SHP77 treated with DMSO at 0.1 percent for 48 hours (cell line): ENCODE measurements at regions not wholly inside any gene's neighbourhood (a gene's known extent, or its start where the extent isn't known, plus 50 kb on each side); places are given as distances from the start of the nearest gene placed in this dataset.

Experiments
- DNase-seq: peaks from one replicate; lab custom pipeline; 2025; lab: John Stamatoyannopoulos, UW

GRCh38 chr3:43783987-43784639 is 93.4 kb downstream of the ABHD5 start:
- no peak for DNase-seq

DNA sequence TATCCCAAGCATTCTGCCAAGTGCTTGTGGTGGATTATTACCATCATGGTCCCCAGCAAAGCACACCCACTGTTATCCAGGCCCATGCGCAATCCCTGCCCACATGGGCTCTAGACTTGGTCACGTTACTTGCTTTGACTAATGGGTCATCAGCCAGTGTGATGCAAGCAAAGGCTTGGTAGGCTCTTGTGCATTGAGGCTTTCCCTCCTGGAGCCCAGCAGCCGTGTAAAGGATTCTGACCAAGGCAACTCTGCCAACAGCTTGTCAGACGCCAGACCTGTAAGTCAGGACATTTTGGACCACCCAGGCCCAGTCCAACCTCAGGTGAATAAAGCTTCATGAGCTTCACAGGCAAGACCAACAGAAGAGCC is 93.9 kb downstream of the ABHD5 start:
- no peak for DNase-seq

DNA sequence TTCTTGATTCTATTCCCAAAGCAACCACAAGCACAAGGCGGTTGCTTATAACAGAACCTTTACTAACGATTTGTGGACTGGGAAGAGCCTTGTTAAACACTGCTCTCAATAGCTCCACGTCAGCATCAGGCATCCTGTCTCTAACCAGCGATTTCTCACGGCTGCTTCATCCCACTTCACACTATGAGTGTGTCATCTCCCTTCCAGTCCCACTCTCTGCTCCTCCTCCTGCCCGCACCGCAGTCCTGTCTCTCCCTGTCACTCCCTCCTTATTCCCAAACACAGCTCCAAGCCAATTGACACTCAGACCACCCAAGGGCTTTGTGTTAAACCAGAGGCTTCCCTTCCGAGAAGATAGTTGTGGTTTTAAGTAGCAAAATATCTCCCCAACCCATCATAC is 94.8 kb downstream of the ABHD5 start:
- DNase-seq: no peak

DNA sequence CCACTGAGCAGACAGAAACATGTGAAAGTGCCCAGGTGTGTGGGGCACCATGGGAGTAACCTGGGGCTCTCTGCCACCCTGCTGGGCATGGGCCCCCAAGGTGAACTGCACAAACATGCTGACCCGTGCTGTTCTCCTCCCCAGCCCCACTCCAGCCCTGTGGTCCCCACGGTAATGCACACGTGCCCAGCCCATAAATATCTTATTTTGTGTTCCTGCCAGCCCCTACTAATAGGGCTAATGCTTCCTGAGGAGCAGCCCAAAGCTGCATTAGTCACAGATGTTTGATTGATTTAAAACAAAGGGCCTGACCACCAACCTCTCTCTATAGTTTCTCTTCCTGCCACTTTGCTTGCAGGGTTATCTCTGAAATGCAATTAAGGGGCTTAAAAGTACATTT is 95.4 kb downstream of the ABHD5 start:
- no peak for DNase-seq

DNA sequence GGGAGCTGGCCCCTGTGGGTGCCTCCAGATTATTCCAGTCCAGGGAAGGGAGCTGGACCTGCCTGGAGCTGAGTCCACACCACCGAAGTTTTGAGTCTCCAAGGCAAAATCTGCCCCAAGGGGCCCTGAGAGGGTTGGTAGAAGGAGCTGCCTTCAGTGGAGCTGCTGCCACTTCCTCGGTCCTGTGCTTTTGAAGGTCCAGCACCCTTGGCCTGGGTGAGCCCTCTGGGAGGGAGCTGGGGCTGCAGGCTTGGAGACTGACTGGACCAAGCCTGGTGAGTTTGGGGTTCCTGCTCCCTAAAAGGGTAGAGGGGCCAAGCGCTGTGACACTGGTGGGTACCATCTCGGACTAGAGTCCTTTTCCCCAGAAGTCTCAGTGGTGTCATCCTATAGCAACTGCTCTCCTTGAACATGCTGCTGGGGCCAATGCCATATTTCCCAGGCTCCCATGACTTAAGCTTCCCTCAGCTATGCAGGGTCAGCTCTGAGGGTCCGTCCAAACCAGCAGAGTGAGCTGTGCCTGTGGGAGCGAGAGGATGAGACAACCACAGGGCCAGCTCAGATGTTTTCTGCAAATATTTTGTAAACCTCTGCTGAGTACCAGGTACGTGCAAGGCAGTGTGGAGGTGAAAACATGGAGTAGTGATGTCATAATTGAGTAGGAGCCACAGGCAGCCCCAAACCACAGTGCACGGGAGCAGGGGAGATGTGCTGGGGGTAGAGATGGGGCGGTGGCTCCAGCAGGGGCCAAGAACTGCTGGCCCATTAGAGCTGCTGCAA is 96.0 kb downstream of the ABHD5 start:
- DNase-seq: no peak

- DNase-seq: no peak
Measured at GRCh38 chr3:43787330-43787729, 96.6 kb downstream of the ABHD5 start.

DNA sequence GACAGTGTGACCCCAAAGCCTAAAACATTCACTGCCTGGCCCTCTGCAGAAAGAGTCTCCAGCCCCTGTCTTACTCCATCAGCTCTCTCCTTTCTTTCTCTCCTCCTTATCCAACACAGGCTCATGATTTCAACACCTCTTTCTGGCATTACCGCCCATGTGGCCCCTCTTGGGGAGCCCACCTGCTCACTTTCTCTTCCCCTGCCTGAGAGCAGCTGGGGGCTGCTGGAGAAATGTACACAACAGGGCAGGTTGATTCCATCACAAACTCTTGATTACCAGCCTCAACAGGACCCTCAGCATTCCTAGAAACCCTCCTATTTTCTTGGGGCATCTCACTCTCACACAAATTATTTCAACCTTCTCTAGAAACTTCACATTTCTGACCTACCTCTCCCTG is 98.3 kb downstream of the ABHD5 start:
- DNase-seq: no peak

DNA sequence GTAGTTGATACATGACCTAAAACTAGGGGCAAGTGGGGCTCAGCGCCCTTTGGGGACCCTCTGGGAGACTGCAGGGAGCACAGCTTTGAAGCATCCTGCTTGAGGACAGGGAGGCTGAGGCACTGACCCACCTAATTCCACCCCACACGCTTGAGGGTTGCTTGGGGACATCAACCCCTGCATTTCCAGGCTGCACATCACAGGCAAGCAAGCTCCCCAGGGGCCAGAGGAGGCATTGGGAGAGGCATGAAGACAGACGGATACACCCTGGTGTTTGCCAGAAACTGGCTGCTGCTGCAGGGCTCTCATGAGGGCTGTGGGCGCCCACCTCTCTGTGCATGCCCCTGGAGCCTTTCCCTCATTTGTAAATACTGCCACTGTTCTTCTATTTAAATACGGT is 99.3 kb downstream of the ABHD5 start:
- DNase-seq: no peak

DNA sequence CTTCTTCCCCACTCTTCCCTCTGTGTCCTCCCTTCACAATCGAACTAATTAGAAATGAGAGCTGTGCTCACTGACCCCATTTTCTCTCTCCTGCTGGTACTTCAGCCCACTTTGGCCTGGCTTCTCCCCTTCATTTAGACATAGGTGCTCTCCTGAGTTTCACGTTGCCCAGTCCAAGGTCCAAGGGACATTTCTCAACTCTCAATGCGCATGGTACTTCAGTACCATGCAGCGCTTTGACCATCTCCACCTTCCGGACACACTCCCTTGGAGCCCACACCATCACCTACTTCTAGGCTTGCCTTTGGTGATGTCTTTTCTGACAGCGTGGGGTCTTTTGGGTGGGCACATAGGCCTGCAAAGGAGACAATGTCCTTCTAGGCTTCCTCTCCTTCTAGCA is 99.7 kb downstream of the ABHD5 start:
- DNase-seq: no peak

GRCh38 chr3:43791246-43791645 is 100.5 kb downstream of the ABHD5 start:
- DNase-seq: no peak

DNA sequence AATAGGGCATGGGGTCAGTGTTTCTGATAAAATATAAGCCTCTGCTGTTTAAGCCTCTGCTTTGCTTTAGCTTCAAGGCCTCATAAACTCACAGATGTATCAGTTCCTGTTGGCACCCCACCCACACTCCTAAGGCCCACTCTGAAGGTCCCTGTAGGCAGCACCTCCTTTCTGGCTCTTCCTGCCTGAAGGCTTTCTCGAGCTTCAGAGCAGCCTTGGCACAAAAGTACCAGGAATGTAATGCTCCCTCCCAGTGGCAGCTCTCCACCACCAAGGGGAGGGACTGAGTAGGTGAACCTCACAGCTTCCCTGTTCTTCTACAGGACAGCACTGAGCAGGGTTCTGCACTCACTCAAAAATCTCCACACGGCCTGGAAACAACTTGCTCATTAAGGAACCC is 102.2 kb downstream of the ABHD5 start:
- no peak for DNase-seq

DNA sequence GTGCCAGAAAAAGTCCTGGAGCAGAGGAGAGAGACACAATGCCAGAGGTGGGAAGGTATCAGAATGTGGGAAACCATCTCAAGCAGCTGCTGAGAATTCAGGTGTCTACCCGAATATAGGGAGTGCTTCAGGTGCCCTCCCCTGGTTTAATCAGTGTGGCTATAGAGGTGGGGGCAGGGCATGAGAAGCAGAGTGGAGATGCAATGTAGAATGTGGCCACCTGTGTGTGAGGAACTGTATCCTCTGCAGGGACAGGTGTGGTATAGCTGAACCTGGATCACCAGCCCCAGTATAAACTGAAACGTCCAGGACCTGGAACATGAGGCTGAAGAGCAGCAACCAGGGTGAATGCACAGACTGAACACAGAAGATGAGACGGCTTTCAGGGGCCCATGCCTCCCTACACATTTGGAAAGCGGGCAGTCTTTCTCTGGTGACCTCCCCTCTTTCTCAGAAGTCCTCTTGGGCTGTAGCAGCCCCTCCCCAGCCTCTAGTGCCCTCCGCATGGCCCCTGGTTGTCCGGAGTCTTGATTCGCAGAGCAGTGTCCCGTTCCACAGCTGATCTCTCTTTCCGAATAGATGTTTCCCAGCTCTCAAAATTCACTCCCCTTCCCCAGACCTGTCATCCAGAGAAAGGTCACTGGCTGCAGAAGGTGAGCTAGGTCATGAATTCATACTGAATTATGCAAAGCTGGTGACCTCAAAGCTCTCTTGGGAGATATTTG is 103.1 kb downstream of the ABHD5 start:
- no peak for DNase-seq

- no peak for DNase-seq
Measured at GRCh38 chr3:43794776-43795175, 104.0 kb downstream of the ABHD5 start.

GRCh38 chr3:43795491-43795890 is 104.8 kb downstream of the ABHD5 start:
- no peak for DNase-seq

- DNase-seq: no peak
Measured at GRCh38 chr3:43796041-43796596, 105.4 kb downstream of the ABHD5 start.

- no peak for DNase-seq
Measured at GRCh38 chr3:43797794-43798193, 107.1 kb downstream of the ABHD5 start.

DNA sequence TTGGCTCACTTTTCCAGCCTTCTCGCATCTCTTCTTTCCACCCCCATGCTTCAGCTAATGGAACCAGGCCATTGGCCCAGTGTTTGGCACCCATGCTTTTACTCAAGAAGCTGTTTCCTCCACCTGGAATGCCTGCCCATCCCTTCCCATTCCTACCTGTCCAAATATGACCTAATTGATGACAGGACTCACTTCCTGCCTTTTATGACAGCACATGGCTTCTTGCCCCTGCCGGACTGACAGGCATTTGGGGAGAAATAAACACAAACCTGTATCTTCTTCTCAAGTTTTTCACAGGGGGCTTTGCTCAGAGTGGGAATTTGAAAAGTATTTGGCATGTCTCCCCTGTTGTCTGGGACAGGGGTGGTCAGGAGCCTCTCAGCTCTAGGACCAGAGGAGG is 120.1 kb downstream of the ABHD5 start:
- no peak for DNase-seq

- DNase-seq: no peak
Measured at GRCh38 chr3:43814461-43814860, 123.7 kb downstream of the ABHD5 start.

- no peak for DNase-seq
Measured at GRCh38 chr3:43816372-43816771, 125.6 kb downstream of the ABHD5 start.

DNA sequence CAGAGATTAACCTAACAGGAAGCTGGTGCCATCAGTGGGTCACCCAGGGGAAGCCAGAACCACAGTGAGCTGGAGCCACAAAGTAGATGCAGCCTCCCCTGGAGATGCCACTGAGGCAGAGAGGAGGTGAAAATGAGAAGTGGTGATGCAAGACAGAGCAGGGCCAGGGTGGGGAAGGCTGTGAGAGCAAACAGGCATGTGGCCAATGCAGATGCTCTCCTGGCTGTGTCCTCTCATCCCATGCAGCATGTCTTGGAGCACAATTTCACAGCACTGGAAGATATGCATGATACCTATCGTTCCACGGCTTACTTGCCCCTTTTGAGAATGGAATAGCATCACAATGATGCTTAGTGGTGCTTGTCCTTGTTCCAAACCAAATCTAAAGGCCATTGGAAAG is 126.3 kb downstream of the ABHD5 start:
- DNase-seq: no peak

DNA sequence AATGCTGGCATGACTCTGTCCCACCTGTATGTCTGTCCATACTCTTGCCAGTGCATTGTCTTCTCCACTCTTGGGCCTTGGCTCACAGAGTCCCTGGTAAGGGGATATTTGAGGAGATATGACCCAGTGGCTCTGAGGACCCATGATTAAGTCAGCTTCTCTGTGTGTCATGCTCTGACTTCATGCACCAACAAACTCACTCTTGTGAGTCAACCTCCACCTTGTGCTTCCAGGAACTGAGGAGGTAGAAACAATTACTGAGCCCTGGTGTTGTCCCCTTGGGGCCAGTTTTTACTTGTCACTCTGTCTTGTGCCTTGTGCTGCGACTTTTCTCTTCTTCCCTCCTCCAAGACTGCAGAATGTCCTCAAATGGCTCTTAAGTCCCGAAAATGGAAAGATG is 127.1 kb downstream of the ABHD5 start:
- DNase-seq: no peak

DNA sequence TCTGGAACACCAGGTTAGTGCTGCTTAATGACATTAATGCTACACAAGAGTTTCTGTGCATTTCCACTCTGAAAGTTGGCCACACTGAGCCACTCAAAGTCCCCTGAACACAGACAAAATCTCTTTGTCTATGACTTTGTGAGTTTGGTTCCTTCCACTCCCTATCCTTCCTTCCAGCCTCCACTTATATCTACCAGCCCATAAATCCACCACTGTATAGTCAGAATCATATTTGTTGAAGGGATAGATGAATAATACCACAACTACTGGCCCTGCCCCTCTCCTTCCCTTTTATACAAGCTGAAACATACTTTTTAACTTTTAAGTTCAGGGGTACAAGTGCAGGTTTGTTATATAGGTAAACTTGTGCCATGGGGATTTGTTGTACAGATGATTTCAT is 127.5 kb downstream of the ABHD5 start:
- no peak for DNase-seq
